GM23248 (cell line): ENCODE measurements at regions not wholly inside any gene's neighbourhood (a gene's known extent, or its start where the extent isn't known, plus 50 kb on each side); places are given as distances from the start of the nearest gene placed in this dataset.

ENCODE experiments used
- DNase-seq: peaks from one replicate; pipeline ENCODE4 v3.0.0-alpha.2; 2015
- H2AFZ ChIP-seq: fragments of 200-600 bp; sonication (generic); 2 replicates; pipeline ENCODE4 v1.6.1; 2016; ENCODE audit warnings: antibody characterized with exemption
- H3F3A ChIP-seq: fragments of 200-600 bp; sonication (generic); 2 replicates; pipeline ENCODE4 v1.6.1; 2016; ENCODE audit warnings: mild to moderate bottlenecking, antibody characterized with exemption, mixed run types; ENCODE audit not compliant: insufficient read depth
- H3K27ac ChIP-seq: fragments of 200-600 bp; sonication (generic); 2 replicates; pipeline ENCODE4 v1.5.1; 2016; ENCODE audit warnings: mild to moderate bottlenecking
- H3K27me3 ChIP-seq: fragments of 200-600 bp; sonication (generic); replicated peaks from 2 replicates; pipeline ENCODE4 v1.6.1; 2016; ENCODE audit warnings: mild to moderate bottlenecking; ENCODE audit not compliant: insufficient read depth
- H3K36me3 ChIP-seq: fragments of 200-600 bp; sonication (generic); 2 replicates; pipeline ENCODE4 v1.6.1; 2016; ENCODE audit warnings: low read depth, mild to moderate bottlenecking
- H3K4me1 ChIP-seq: fragments of 200-600 bp; sonication (generic); 2 replicates; pipeline ENCODE4 v1.6.1; 2016; ENCODE audit warnings: mild to moderate bottlenecking; ENCODE audit not compliant: insufficient read depth
- H3K4me2 ChIP-seq: fragments of 200-600 bp; sonication (generic); one replicate; pipeline ENCODE4 v1.6.1; 2016; ENCODE audit warnings: mild to moderate bottlenecking; ENCODE audit not compliant: unreplicated experiment
- H3K4me3 ChIP-seq: fragments of 200-600 bp; sonication (generic); 2 replicates; pipeline ENCODE4 v1.5.1; 2016; ENCODE audit warnings: mild to moderate bottlenecking
- H3K79me2 ChIP-seq: fragments of 200-600 bp; sonication (generic); 2 replicates; pipeline ENCODE4 v1.6.1; 2016; ENCODE audit warnings: mild to moderate bottlenecking; ENCODE audit not compliant: insufficient read depth
- H3K9ac ChIP-seq: fragments of 200-600 bp; sonication (generic); 2 replicates; pipeline ENCODE4 v1.6.1; 2016; ENCODE audit warnings: mild to moderate bottlenecking
- H3K9me2 ChIP-seq: fragments of 200-600 bp; sonication (generic); 2 replicates; pipeline ENCODE4 v1.6.1; 2016; ENCODE audit warnings: mixed run types, mild to moderate bottlenecking, moderate library complexity; ENCODE audit not compliant: insufficient read depth
- H3K9me3 ChIP-seq: fragments of 200-600 bp; sonication (generic); one replicate; pipeline ENCODE4 v1.6.1; 2017; ENCODE audit warnings: low read depth
- H4K20me1 ChIP-seq: fragments of 200-600 bp; sonication (generic); 2 replicates; pipeline ENCODE4 v1.6.0; 2016; ENCODE audit not compliant: insufficient read depth
- EZH2 ChIP-seq: fragments of 200-600 bp; sonication (generic); IDR thresholded peaks from 2 replicates; pipeline ENCODE4 v1.6.1; 2018; ENCODE audit warnings: antibody characterized with exemption, mild to moderate bottlenecking; ENCODE audit not compliant: insufficient read depth, poor library complexity, severe bottlenecking
- EZH2phosphoT487 ChIP-seq: fragments of 200-600 bp; sonication (generic); IDR thresholded peaks from 2 replicates; pipeline ENCODE4 v1.6.1; 2018; ENCODE audit warnings: antibody characterized with exemption, moderate library complexity, mild to moderate bottlenecking, low read depth; ENCODE audit not compliant: insufficient read depth
- WGBS, 2 experiments: methylation state at CpG; one replicate each; pipeline ENCODE4 v1.1.6; 2015 to 2017; ENCODE audit warnings: low lambda C conversion rate in 2 of 2, low coverage in 1 of 2; ENCODE audit errors: missing lambda C conversion rate in 2 of 2; 5-methylcytosine and 5-hydroxymethylcytosine counted together
- in situ Hi-C: fragments of 300-500 bp; cut with MboI; formaldehyde crosslinking; loops from 2 replicates; pipeline ENCODE4 v1.15.0; 2020

DNA sequence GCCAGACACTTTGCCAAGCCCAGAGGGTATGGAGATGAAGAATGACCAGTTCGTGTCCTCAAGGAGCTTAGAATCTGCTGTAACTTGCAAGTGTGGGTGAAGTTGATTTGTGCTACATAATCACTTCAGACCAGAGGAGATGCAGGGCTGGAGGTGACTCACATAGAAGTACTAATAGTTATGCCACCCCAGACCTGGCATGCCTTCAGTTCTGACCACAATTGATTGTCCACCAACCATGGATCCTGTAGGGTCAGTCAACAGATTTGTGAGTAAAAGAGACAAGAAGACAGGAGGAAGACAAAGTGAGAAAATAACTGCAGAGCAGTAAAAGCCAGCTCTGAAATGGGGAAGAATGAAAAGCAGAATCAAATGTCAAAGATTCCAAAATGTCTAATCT is 51.2 kb upstream of the BMPER start:
- H3F3A ChIP-seq, result peaks cover 20% of the 10 kb centered on the region
- H3K4me3 ChIP-seq, result peak overlapping the region; percentile 45
- H3K36me3 ChIP-seq, result no peaks in the 10 kb centered on the region
- peak; percentile 91 for DNase-seq
- in situ Hi-C loops, result no loop called here
- H3K27ac ChIP-seq, result peak overlapping the region; percentile 55
- TF ChIP-seq EZH2phosphoT487 (no peak), EZH2 (no peak)
- no peaks in the 10 kb centered on the region for H3K79me2 ChIP-seq
- no peaks in the 10 kb centered on the region for H3K27me3 ChIP-seq
- no peaks in the 10 kb centered on the region for H4K20me1 ChIP-seq
- WGBS, 2 experiments, result 5 to 24% methylated on average over 1 of the region's 1 CpG
- no peak overlapping the region for H2AFZ ChIP-seq
- no peak overlapping the region for H3K9ac ChIP-seq
- peak overlapping the region; percentile 56 for H3K4me2 ChIP-seq
- no peaks in the 10 kb centered on the region for H3K9me3 ChIP-seq
- H3K4me1 ChIP-seq, result peaks cover 40% of the 10 kb centered on the region
- H3K9me2 ChIP-seq, result no peaks in the 10 kb centered on the region

GRCh38 chr7:33854801-33855350 is 50.5 kb upstream of the BMPER start:
- H3K9ac ChIP-seq, result no peak overlapping the region
- peak overlapping the region; percentile 55 for H3K27ac ChIP-seq
- H3K9me2 ChIP-seq, result no peaks in the 10 kb centered on the region

More at GRCh38 chr7:33854801-33855350, 50.5 kb upstream of the BMPER start:
- H3K4me1 ChIP-seq, result peaks cover 36% of the 10 kb centered on the region
- H3K36me3 ChIP-seq, result no peaks in the 10 kb centered on the region
- no peaks in the 10 kb centered on the region for H4K20me1 ChIP-seq
- 48 to 52% methylated on average over 4 of the region's 4 CpGs for WGBS, 2 experiments
- H3K79me2 ChIP-seq, result no peaks in the 10 kb centered on the region
- TF ChIP-seq EZH2phosphoT487, result no peak
- no peak for TF ChIP-seq EZH2
- H3K9me3 ChIP-seq, result no peaks in the 10 kb centered on the region
- in situ Hi-C loops, result no loop called here
- DNase-seq, result peak; percentile 84
- no peaks in the 10 kb centered on the region for H3K27me3 ChIP-seq
- H2AFZ ChIP-seq, result no peak overlapping the region
- peaks cover 20% of the 10 kb centered on the region for H3F3A ChIP-seq
- H3K4me2 ChIP-seq, result peak overlapping the region; percentile 56
- peak overlapping the region; percentile 45 for H3K4me3 ChIP-seq
